Stimulated activated CD4-positive, alpha-beta T cell treated with anti-CD3 and anti-CD28 coated beads, Interleukin-4, amount 100 ng/mL, for 4 hours (primary cell): ENCODE measurements at regions not wholly inside any gene's neighbourhood (a gene's known extent, or its start where the extent isn't known, plus 50 kb on each side); places are given as distances from the start of the nearest gene placed in this dataset.
"Not testable (repeated sequence)": the region's sequence is repeated elsewhere in the genome, so short reads cannot be mapped to it uniquely, and the experiment has no call there.

Experiments used
- DNase-seq, 2 experiments: peaks; one replicate each; pipeline ENCODE4 v3.0.0-alpha.2; 2020

GRCh38 chr6:28771401-28772267 lies 152.2 kb downstream of the TRIM27 start:
- DNase-seq = no peak

- DNase-seq = no peak
These were observed 151.1 kb downstream of the TRIM27 start for GRCh38 chr6:28772480-28773381.

GRCh38 chr6:28774292-28775051 lies 149.3 kb downstream of the TRIM27 start:
- DNase-seq = no peak

GRCh38 chr6:28775052-28775376 lies 148.8 kb downstream of the TRIM27 start:
- DNase-seq = no peak

GRCh38 chr6:28775405-28776129 lies 148.2 kb downstream of the TRIM27 start:
- DNase-seq = no peak

- DNase-seq = no peak
These were observed 147.3 kb downstream of the TRIM27 start for GRCh38 chr6:28776269-28777146.

- no peak for DNase-seq
These were observed 146.7 kb downstream of the TRIM27 start for GRCh38 chr6:28777147-28777461.

GRCh38 chr6:28782113-28782673 lies 141.6 kb downstream of the TRIM27 start:
- no peak for DNase-seq

GRCh38 chr6:28785962-28786679 lies 137.7 kb downstream of the TRIM27 start:
- DNase-seq = no peak

- peak in 1 of 2 experiments; percentile 10 for DNase-seq
These were observed 134.2 kb downstream of the TRIM27 start for GRCh38 chr6:28789553-28790083.

GRCh38 chr6:28791002-28791383 lies 132.8 kb downstream of the TRIM27 start:
- no peak for DNase-seq

GRCh38 chr6:28794175-28795002 lies 129.4 kb downstream of the TRIM27 start:
- no peak for DNase-seq

- not testable (repeated sequence) for DNase-seq
These were observed 123.1 kb downstream of the TRIM27 start for GRCh38 chr6:28800647-28801046.

GRCh38 chr6:28802417-28803336 lies 121.1 kb downstream of the TRIM27 start:
- no peak for DNase-seq

- no peak for DNase-seq
These were observed 120.5 kb downstream of the TRIM27 start for GRCh38 chr6:28803337-28803709.

GRCh38 chr6:28807682-28808280 lies 116.0 kb downstream of the TRIM27 start:
- no peak for DNase-seq

- no peak for DNase-seq
These were observed 115.4 kb downstream of the TRIM27 start for GRCh38 chr6:28808383-28808782.
